BJ (cell line): ENCODE measurements at regions not wholly inside any gene's neighbourhood (a gene's known extent, or its start where the extent isn't known, plus 50 kb on each side); places are given as distances from the start of the nearest gene placed in this dataset.

Experiments
- CTCF ChIA-PET: fragments of 350-600 bp; formaldehyde crosslinking; extraction: SDS; loops from one replicate; lab custom pipeline; 2021; ENCODE audit warnings: antibody characterized with exemption, inconsistent platforms; lab: Yijun Ruan, JAX
- POLR2A ChIA-PET: fragments of 300-600 bp; sonication (Branson Sonifier 250); formaldehyde crosslinking; extraction: SDS; loops from one replicate; lab custom pipeline; 2021; ENCODE audit warnings: antibody characterized with exemption; lab: Charles Lee
- DNase-seq: peaks from one replicate; pipeline ENCODE4 v3.0.0-alpha.2; 2011; ENCODE audit warnings: low read depth
- H3K27me3 ChIP-seq: 2 replicates; pipeline ENCODE4 v1.6.0; 2011; ENCODE audit warnings: low read length; ENCODE audit not compliant: control insufficient read depth, insufficient read depth
- H3K36me3 ChIP-seq: 2 replicates; pipeline ENCODE4 v1.5.1; 2011; ENCODE audit warnings: low read length; ENCODE audit not compliant: control insufficient read depth, insufficient read depth
- H3K4me3 ChIP-seq: 2 replicates; pipeline ENCODE4 v1.5.1; 2011; ENCODE audit warnings: low read depth, mild to moderate bottlenecking, control low read depth, low read length
- TF ChIP-seq, protein P1 (sequence below): IDR thresholded peaks from 2 replicates; pipeline ENCODE4 v1.5.1; 2011; ENCODE audit warnings: low read depth, mild to moderate bottlenecking, control low read depth, inconsistent platforms, low read length, moderate library complexity; ENCODE audit not compliant: insufficient read depth

GRCh38 chr10:65720901-65721300, 1204.9 kb upstream of the LRRTM3 start:
- TF ChIP-seq, protein P1, sequence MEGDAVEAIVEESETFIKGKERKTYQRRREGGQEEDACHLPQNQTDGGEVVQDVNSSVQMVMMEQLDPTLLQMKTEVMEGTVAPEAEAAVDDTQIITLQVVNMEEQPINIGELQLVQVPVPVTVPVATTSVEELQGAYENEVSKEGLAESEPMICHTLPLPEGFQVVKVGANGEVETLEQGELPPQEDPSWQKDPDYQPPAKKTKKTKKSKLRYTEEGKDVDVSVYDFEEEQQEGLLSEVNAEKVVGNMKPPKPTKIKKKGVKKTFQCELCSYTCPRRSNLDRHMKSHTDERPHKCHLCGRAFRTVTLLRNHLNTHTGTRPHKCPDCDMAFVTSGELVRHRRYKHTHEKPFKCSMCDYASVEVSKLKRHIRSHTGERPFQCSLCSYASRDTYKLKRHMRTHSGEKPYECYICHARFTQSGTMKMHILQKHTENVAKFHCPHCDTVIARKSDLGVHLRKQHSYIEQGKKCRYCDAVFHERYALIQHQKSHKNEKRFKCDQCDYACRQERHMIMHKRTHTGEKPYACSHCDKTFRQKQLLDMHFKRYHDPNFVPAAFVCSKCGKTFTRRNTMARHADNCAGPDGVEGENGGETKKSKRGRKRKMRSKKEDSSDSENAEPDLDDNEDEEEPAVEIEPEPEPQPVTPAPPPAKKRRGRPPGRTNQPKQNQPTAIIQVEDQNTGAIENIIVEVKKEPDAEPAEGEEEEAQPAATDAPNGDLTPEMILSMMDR, result no peak
- no peaks in the 10 kb centered on the region for H3K36me3 ChIP-seq
- ChIA-PET CTCF (no interaction called here), POLR2A (no interaction called here)
- no peak overlapping the region for H3K4me3 ChIP-seq
- no peak for DNase-seq
- no peaks in the 10 kb centered on the region for H3K27me3 ChIP-seq

DNA sequence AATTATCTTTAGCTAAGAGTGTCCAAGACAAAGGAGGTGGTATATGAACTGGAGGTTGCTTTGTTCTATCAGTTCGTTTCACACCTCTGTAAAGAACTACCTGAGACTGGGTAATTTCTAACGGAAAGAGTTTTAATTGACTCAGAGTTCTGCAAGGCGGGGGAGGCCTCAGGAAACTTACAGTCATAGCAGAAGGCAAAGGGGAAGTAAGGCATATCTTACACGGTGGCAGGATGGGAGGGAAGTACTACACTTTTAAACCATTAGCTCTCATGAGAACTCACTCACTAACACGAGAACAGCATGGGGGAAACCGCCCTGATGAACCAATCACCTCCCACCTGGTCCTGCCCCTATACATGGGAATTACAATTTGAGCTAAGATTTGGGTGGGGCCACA, 1202.3 kb upstream of the LRRTM3 start:
- DNase-seq, result no peak
- no peak overlapping the region for H3K4me3 ChIP-seq
- ChIA-PET POLR2A (no interaction called here), CTCF (no interaction called here)
- no peaks in the 10 kb centered on the region for H3K36me3 ChIP-seq
- TF ChIP-seq, protein P1, result no peak
- no peaks in the 10 kb centered on the region for H3K27me3 ChIP-seq

- Histone ChIP-seq H3K27me3 (no peaks in the 10 kb centered on the region), H3K36me3 (no peaks in the 10 kb centered on the region), H3K4me3 (no peak overlapping the region)
- CTCF ChIA-PET, result no interaction called here
- no peak for DNase-seq
- POLR2A ChIA-PET, result no interaction called here
- TF ChIP-seq, protein P1, result no peak
Observed at GRCh38 chr10:65735382-65735781, 1190.5 kb upstream of the LRRTM3 start.

DNA sequence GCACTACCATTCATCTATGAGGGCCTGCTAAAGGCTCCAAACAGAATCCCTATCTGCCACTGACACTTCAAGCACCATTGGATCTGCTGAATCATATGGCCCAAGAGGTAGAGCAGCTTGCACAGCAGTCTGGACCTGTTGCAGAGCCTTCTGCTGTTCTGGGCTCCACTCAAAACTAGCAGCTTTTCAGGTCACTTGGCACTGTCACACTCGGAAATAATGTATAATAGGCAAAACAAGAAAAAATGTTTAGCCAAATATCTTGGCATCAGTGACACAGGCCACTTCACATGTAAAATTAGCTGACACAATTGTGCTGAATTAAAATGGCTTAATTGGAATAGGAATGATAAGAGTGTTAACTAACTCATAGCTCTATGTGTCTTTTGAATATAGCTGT, 1182.9 kb upstream of the LRRTM3 start:
- CTCF ChIA-PET, result interaction anchor here (0.6 kb wide), 1 partner anchor 168 kb away, joined by 4 read pairs; no protein-coding TSS in a partner anchor
- Histone ChIP-seq H3K4me3 (no peak overlapping the region), H3K36me3 (no peaks in the 10 kb centered on the region), H3K27me3 (no peaks in the 10 kb centered on the region)
- no peak for DNase-seq
- TF ChIP-seq, protein P1, result no peak
- POLR2A ChIA-PET, result no interaction called here

DNA sequence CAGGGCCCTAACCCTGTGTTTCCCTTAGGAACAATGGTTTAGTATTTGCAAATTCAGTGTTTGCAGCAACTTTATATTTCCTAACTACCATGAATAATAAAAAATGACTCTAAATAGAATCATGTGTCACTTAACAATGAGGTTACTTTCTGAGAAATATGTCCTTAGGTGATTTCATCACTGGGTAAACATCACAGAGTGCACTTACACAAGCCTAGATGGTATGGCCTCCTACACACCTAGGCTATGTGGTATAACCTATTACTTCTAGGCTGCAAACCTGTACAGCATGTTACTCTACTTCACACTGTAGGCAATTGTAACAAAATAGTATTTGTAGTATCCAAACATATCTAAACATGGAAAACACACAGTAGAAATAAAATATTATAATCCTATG, 1174.6 kb upstream of the LRRTM3 start:
- TF ChIP-seq, protein P1, result no peak
- CTCF ChIA-PET, result no interaction called here
- no peak for DNase-seq
- H3K4me3 ChIP-seq, result no peak overlapping the region
- POLR2A ChIA-PET, result no interaction called here
- H3K36me3 ChIP-seq, result no peaks in the 10 kb centered on the region
- no peaks in the 10 kb centered on the region for H3K27me3 ChIP-seq
